Nucleus accumbens (tissue), 56 donors: ENCODE measurements at regions not wholly inside any gene's neighbourhood (a gene's known extent, or its start where the extent isn't known, plus 50 kb on each side); places are given as distances from the start of the nearest gene placed in this dataset.

Experiments
- DNase-seq, 56 donors: peaks; one replicate each; lab custom pipeline; 2025; lab: John Stamatoyannopoulos, UW

DNA sequence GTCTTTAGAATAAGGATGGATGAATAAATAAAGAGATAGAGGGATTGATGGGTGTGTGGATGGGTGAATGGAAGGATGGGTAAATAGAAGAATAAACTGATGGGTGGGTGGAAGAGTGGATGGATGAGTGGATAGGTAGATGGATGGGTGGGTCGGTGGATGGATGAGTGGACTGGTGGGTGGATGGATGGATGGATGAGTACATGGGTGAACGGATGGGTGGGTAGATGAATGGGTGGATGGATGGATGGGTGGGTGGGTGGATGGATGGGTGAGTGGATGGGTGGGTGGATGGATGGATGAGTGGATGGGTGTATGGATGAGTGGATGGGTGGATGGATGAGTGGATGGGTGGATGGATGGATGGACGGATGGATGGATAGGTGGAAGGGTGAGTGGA is 65.7 kb upstream of the FOXC1 start:
- DNase-seq: no peak

DNA sequence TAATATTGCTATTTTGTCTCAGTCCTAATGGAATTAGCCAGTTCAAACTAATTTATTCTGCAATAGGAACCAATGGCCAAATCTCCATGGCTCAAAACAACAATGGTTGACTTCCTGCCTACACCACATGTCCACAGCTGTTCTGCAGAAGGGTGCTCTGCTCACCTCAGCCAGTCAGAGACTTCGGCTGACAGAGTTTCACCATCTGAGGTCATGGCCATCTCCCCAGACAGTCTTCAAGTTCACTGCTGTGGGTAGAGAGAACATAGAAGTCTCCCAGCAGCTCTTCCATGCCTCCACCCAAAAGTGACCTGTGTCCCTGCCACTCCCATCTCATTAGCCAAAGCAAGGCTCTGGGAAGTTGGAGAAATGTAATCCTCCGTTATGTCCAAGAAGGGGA is 65.1 kb upstream of the FOXC1 start:
- no peak for DNase-seq

DNA sequence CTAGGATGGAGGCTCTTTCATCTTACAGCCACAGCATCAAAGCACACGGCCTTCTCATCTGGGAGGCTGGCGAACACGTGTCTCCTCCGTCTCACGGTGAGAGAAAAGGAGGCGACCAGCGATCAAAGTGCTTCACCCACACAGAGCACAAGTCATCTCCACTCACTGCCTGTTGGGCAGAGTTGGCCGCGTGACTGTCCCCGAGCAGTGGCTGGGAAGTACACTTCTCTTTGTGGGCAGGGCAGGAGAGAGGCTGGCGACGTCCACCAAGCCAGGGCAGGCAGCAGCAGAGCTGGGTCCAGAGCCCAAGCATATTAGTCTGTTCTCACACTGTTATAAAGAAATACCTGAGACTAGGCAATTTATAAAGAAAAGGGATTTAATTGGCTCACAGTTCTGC is 64.1 kb upstream of the FOXC1 start:
- DNase-seq: no peak

DNA sequence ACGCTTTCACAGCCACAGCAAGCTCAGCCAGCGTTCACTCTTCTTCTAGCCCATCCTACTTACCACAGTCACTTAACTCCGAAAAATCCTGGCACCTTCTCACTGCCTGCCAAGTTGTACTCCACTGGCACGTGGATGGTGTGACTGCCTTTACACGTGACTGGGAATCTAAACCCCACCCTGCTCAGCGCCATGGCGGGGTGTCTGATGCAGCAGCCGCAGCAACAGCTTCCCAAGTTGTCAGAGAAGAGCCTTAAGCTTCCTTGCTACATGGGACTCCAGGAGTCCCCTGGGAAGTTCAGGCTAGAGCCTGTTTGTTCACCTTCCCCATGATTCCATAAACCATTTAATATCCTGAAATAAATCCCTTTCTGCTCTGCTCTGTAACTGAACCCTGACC is 61.9 kb upstream of the FOXC1 start:
- no peak for DNase-seq

DNA sequence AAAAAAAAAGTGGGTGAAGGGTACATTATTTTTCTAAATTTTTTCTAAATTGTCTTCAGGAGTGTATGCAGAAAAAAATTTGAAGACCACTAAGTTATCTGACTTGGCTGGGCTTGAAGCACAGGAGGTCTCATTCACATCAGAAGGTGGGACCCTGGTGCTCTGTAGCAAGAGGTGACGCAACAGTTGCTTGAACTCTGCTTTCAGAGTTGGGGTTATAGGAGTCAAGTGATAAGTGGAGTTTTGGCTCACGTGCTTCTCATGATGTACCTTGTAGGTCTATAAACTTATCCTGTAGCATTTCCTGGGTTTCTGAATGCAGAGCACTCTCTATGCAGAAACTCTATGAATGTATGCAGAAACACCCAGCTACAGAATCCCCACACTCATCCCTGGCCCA is 58.5 kb upstream of the FOXC1 start:
- no peak for DNase-seq

DNA sequence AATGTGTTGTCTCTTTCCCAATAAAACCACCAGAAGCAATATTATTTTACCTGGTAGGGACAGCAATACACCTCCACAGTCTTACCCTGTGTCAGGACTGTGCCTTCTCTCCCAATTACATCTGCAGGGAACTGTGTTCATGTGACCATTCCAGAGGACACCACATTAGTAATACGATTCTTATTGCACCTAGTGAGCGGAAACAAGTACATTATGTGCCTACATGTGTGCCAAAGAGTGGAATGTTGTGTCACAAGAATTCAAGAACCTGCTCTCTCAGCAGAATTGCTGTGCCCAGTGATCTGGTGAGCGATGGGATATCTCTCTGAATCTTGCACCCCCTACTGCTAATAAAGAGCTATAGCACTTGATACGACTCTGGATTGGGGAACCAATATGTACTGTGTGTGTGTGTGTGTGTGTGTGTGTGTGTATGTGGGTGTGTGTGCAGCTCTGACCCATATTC is 57.4 kb upstream of the FOXC1 start:
- peak in 1 of 56 donors; percentile 3 for DNase-seq

DNA sequence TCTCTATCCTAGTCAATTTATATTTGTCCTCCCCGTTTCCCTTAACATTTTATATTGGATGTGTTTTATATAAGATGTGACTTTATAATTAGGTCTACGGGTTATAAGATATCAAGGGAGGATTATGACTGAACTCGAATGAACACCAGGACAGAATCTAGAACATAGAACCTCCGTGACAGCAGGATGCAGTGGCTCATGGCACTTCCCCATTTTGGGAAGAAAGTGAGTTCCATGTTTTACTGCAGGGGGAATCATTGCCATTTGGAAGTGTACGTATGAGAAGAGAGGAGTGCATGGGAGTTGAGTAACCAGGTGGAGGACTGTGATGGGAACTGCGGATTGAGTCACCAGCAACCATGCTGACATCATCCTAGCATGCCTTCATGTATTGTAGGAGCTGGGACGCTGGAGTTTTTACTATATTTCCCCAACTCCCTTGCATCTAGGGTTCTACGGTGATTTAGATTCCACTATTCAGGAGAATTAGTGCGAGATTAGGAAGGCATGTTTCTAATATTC is 56.1 kb upstream of the FOXC1 start:
- no peak for DNase-seq

DNA sequence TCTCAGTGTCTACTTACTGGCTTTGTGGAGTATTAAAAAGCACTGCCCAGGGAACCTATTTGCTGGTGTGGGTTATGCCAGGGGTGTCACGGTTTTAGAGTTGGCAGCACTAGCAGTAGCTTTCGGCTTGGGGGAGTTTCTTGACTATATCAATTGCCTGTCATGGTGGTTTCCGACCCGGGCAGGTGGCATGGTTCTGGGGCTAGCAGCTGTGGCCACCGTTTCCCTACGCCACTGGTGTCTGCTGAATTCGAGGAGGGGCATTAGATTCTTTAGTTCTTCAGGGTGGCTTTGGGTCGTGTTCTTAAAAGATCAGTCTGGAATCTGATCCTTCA is 55.6 kb upstream of the FOXC1 start:
- DNase-seq: no peak

DNA sequence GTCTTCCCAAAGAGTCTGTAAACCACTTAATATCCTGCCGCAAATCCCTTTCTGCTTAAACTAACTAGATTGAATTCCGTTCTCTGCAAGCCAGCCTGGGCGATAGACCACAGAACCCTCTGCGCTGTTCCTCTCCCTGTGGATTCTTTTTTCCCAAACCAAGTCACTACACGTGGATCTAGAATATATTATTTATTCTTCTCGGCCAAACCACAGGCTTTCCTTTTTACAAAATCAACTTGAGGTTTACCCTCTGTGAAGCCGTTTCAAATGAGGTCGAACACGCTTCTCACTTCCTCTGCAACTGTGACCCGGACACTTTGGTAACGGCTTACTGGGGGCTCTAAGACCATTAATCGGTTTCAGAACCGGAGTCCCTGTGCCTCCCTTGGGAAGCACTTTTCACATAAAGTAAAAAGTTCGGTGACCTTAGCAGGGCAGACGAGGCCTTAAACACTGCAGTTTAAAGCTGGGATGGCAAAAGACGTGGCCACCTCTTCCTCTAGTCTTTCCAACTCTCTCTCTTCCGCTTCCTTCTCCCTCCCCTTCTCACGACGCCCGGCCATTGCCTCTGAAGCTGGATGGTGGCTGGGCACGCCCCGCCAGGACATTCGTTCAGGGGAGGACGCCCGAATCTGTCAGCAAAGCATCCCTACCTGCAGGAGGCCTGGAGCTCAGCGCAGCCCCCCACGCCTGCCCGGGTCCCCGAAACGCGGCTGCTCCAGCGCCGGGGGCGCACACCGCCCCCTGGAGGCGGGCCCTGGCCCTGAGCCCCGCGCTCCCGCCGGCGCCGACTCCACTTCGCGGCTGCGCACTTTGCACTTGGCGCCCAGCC is 55.0 kb upstream of the FOXC1 start:
- peak in 53 of 56 donors; percentile 7 to 87 (median 62) for DNase-seq

DNA sequence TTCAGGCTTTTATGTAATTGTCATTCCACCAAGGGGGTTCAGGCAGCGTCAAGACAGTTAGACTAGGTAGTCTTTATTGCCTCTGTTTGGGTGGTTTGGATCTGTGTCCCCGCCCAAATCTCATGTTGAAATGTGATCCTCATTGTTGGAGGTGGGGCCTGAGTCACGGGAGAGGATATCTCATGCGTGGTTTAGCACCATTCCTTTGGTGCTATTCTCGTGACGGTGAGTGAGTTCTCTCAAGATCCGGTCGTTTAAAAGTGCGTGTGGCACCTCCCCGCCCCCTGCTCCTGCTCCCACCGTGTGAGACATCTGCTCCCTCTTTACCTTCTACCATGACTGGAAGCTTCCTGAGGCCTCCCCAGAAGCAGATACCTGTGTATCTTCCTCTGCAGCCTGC is 51.3 kb upstream of the FOXC1 start:
- DNase-seq: no peak
